ENCODE measurements at regions not wholly inside any gene's neighbourhood (a gene's known extent, or its start where the extent isn't known, plus 50 kb on each side); places are given as distances from the start of the nearest gene placed in this dataset.

GRCh38 chr16:54677308-54677950 is 253.2 kb upstream of the IRX5 start:
- POLR2A ChIA-PET: no interaction called here
- H3K4me1 ChIP-seq (ENCODE audit: control insufficient read depth, insufficient read depth, low read length): no peaks in the 10 kb centered on the region
- no peak overlapping the region for H3K4me3 ChIP-seq (ENCODE audit: low read depth, low read length)
- no peaks in the 10 kb centered on the region for H3K36me3 ChIP-seq (ENCODE audit: control insufficient read depth in 2 of 2, insufficient read depth in 1 of 2, low read length in 2 of 2)
- TF ChIP-seq ZNF704 (tag by site-specific recombination; IDR thresholded peaks at IDR 0.05) (no peak), KLF10 (tag by site-specific recombination; IDR thresholded peaks at IDR 0.05) (no peak), ZNF112 (tag by site-specific recombination; IDR thresholded peaks at IDR 0.05) (no peak), ZNF18 (tag by site-specific recombination; IDR thresholded peaks at IDR 0.05) (no peak), GLIS1 (tag by site-specific recombination; IDR thresholded peaks at IDR 0.05) (no peak), ZSCAN4 (tag by site-specific recombination; IDR thresholded peaks at IDR 0.05) (no peak), BCL11A (tag by site-specific recombination; IDR thresholded peaks at IDR 0.05; ENCODE audit: low read depth) (no peak), ZNF211 (tag by site-specific recombination; IDR thresholded peaks at IDR 0.05; ENCODE audit: low read depth) (no peak), ZFP69B (tag by site-specific recombination; IDR thresholded peaks at IDR 0.05) (no peak), ZNF549 (tag by site-specific recombination; IDR thresholded peaks at IDR 0.05) (no peak), ZNF580 (tag by site-specific recombination; IDR thresholded peaks at IDR 0.05) (no peak), ZNF707 (tag by site-specific recombination; IDR thresholded peaks at IDR 0.05) (no peak), ZNF837 (tag by site-specific recombination; IDR thresholded peaks at IDR 0.05) (no peak), ZNF169 (tag by site-specific recombination; IDR thresholded peaks at IDR 0.05) (no peak), ZNF513 (tag by site-specific recombination; IDR thresholded peaks at IDR 0.05) (no peak)
- H3K27ac ChIP-seq (ENCODE audit: extremely low read depth, low read depth, low read length): no peak overlapping the region
- H3K9me3 ChIP-seq (ENCODE audit: control insufficient read depth, insufficient read depth, low read depth, low read length): no peaks in the 10 kb centered on the region
- CTCF ChIA-PET: interaction anchor here (0.6 kb wide), 2 partner anchors 9 to 43 kb away, joined by 3 read pairs; no protein-coding TSS in a partner anchor

GRCh38 chr16:54673313-54673712 is 257.4 kb upstream of the IRX5 start:
- ChIA-PET CTCF (no interaction called here), POLR2A (no interaction called here)
- Histone ChIP-seq H3K36me3 (ENCODE audit: control insufficient read depth in 2 of 2, insufficient read depth in 1 of 2, low read length in 2 of 2) (no peaks in the 10 kb centered on the region), H3K9me3 (ENCODE audit: control insufficient read depth, insufficient read depth, low read depth, low read length) (no peaks in the 10 kb centered on the region), H3K4me3 (ENCODE audit: low read depth, low read length) (no peak overlapping the region), H3K27ac (ENCODE audit: extremely low read depth, low read depth, low read length) (no peak overlapping the region), H3K4me1 (ENCODE audit: control insufficient read depth, insufficient read depth, low read length) (no peaks in the 10 kb centered on the region)
- TF ChIP-seq ZNF488 (tag by site-specific recombination; IDR thresholded peaks at IDR 0.05) (no peak), ZFHX2 (tag by site-specific recombination; conservative IDR thresholded peaks at IDR 0.05) (no peak), ZNF600 (tag by site-specific recombination; IDR thresholded peaks at IDR 0.05) (no peak), ZNF16 (tag by site-specific recombination; IDR thresholded peaks at IDR 0.05; ENCODE audit: low read depth) (no peak), ZFP3 (tag by site-specific recombination; IDR thresholded peaks at IDR 0.05; ENCODE audit: low read depth) (no peak), ZNF558 (tag by site-specific recombination; IDR thresholded peaks at IDR 0.05) (no peak)
